ENCODE measurements at regions not wholly inside any gene's neighbourhood (a gene's known extent, or its start where the extent isn't known, plus 50 kb on each side); places are given as distances from the start of the nearest gene placed in this dataset.

GRCh38 chr13:82011355-82011754, 1670.4 kb upstream of the SPRY2 start:
- TF ChIP-seq CTCF (IDR thresholded peaks at IDR 0.05) (no peak), EP300 (IDR thresholded peaks at IDR 0.05) (no peak), POLR2A (IDR thresholded peaks at IDR 0.05) (no peak), POLR2AphosphoS5 (IDR thresholded peaks at IDR 0.05) (no peak)

Measured in sigmoid colon (tissue), 4 donors.